DND-41 (cell line): ENCODE measurements at regions not wholly inside any gene's neighbourhood (a gene's known extent, or its start where the extent isn't known, plus 50 kb on each side); places are given as distances from the start of the nearest gene placed in this dataset.

Source experiments
- ATAC-seq: fragments of 200-7000 bp; cut with Tn5 transposase; 3 replicates; pipeline ENCODE4 v1.9.1; 2021; ENCODE audit warnings: low read depth; ENCODE audit not compliant: insufficient read depth
- DNase-seq: peaks from one replicate; pipeline ENCODE4 v3.0.0-alpha.2; 2020
- H2AFZ ChIP-seq: 2 replicates; pipeline ENCODE4 v1.6.0; 2012; ENCODE audit warnings: low read depth, low read length
- H3K27ac ChIP-seq: 2 replicates; pipeline ENCODE4 v1.5.1; 2012; ENCODE audit warnings: low read length, inconsistent platforms
- H3K27me3 ChIP-seq: fragments of 200-600 bp; sonication (generic); 2 replicates; pipeline ENCODE4 v1.6.0; 2012; ENCODE audit warnings: low read length, mild to moderate bottlenecking, inconsistent platforms; ENCODE audit not compliant: insufficient read depth, poor library complexity
- H3K36me3 ChIP-seq: 2 replicates; pipeline ENCODE4 v1.5.1; 2012; ENCODE audit warnings: low read length, inconsistent platforms; ENCODE audit not compliant: insufficient read depth
- H3K4me1 ChIP-seq: 2 replicates; pipeline ENCODE4 v1.5.1; 2012; ENCODE audit warnings: mild to moderate bottlenecking, low read length; ENCODE audit not compliant: insufficient read depth
- H3K4me2 ChIP-seq: 2 replicates; pipeline ENCODE4 v1.6.0; 2012; ENCODE audit warnings: mild to moderate bottlenecking, moderate library complexity, low read length, inconsistent platforms; ENCODE audit not compliant: insufficient read depth
- H3K4me3 ChIP-seq, 2 experiments: fragments of 200-600 bp in 1 of 2; shearing (Covaris generic) in 1 of 2; 2 replicates each; pipeline ENCODE4 v1.5.1; 2012 to 2016; ENCODE audit warnings: inconsistent platforms in 2 of 2, low read length in 2 of 2, mild to moderate bottlenecking in 2 of 2, low read depth in 1 of 2, moderate library complexity in 1 of 2
- H3K79me2 ChIP-seq: 2 replicates; pipeline ENCODE4 v1.6.0; 2012; ENCODE audit warnings: low read length, inconsistent platforms; ENCODE audit not compliant: insufficient read depth
- H3K9ac ChIP-seq: 2 replicates; pipeline ENCODE4 v1.6.0; 2012; ENCODE audit warnings: low read depth, mild to moderate bottlenecking, inconsistent platforms, low read length, moderate library complexity
- H3K9me3 ChIP-seq: 2 replicates; pipeline ENCODE4 v1.5.1; 2012; ENCODE audit warnings: low read length, moderate library complexity, mild to moderate bottlenecking, inconsistent platforms; ENCODE audit not compliant: insufficient read depth, severe bottlenecking
- H4K20me1 ChIP-seq: 2 replicates; pipeline ENCODE4 v1.6.0; 2012; ENCODE audit warnings: low read length; ENCODE audit not compliant: insufficient read depth
- EZH2 ChIP-seq: IDR thresholded peaks from 3 replicates; pipeline ENCODE4 v1.6.1; 2012; ENCODE audit warnings: borderline replicate concordance, low read depth, mild to moderate bottlenecking, moderate library complexity, low read length, inconsistent platforms; ENCODE audit not compliant: severe bottlenecking
- TF ChIP-seq, protein P1 (sequence below): IDR thresholded peaks from 2 replicates; pipeline ENCODE4 v1.5.1; 2012; ENCODE audit warnings: borderline replicate concordance, low read length, moderate library complexity, mild to moderate bottlenecking; ENCODE audit not compliant: poor library complexity, severe bottlenecking; ENCODE audit errors: extremely low read depth

DNA sequence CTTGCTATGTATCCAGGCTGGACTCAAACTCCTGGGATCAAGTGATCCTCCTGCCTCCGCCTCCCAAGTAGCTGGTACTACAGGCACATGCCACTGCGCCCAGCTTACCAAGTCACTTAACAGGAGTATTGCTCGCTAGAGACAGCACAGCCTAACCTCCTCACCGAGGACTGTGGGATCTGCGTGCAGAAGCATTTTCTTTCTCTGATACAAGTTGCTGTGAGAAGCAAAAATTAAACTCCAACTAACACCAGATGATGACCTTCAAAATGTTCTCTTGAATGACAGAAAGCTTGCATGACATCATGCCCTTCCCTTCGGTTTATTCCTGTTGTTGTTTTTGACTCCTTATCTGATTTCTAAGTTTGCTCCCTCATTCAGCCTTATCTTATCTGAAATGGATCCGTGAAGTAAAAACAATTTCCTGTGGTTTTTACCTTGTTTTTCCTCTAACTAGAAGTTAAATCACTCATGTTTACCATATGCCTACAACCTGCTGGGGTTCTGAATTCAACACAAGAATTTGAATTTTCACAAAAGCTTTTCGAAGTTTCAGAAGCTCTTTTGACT is 94.4 kb upstream of the KIF5B start:
- Histone ChIP-seq H3K27me3 (no peaks in the 10 kb centered on the region), H3K36me3 (no peaks in the 10 kb centered on the region), H3K27ac (no peak overlapping the region), H3K4me1 (peaks cover 8% of the 10 kb centered on the region), H4K20me1 (no peaks in the 10 kb centered on the region), H3K79me2 (no peaks in the 10 kb centered on the region), H3K4me2 (no peak overlapping the region), H2AFZ (no peak overlapping the region), H3K9ac (no peak overlapping the region), H3K9me3 (peaks cover 5% of the 10 kb centered on the region), H3K4me3 (no peak overlapping the region)
- ATAC-seq (no peak), DNase-seq (no peak)
- TF ChIP-seq, protein P1, sequence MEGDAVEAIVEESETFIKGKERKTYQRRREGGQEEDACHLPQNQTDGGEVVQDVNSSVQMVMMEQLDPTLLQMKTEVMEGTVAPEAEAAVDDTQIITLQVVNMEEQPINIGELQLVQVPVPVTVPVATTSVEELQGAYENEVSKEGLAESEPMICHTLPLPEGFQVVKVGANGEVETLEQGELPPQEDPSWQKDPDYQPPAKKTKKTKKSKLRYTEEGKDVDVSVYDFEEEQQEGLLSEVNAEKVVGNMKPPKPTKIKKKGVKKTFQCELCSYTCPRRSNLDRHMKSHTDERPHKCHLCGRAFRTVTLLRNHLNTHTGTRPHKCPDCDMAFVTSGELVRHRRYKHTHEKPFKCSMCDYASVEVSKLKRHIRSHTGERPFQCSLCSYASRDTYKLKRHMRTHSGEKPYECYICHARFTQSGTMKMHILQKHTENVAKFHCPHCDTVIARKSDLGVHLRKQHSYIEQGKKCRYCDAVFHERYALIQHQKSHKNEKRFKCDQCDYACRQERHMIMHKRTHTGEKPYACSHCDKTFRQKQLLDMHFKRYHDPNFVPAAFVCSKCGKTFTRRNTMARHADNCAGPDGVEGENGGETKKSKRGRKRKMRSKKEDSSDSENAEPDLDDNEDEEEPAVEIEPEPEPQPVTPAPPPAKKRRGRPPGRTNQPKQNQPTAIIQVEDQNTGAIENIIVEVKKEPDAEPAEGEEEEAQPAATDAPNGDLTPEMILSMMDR, result no peak
- TF ChIP-seq EZH2, result no peak

DNA sequence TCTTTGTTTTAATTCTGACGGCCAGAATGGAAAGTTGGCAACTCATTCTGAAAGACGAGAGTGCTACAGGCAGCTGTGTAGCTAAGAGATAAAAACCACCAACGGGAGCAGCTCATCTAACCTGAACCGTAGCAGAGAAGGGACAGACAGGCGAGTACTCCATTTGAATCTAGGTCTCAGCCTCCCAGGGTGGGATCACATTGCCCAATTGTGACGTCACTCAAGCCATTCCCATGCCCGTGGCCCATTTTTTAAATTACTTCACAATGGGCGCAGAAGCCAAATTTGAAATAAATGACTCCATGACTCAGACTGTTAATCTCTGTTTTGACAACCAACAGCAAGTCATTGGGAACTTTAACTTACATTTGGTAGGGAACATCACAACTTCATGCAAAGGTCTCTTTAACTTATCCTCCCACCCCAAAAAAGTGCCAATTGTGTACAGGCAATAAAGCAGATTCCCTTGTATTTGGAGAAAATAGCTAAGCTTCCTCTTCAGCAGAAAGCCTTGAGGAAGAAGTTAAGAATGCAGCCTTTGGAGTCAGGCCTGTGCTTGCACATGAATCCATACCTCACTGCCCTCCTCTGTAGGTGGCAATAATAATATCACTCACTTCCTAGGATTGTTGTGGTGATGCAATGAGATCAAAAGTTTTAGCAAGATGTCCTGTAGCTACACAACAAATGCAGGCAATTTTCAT is 93.2 kb upstream of the KIF5B start:
- Histone ChIP-seq H3K4me3 (no peak overlapping the region), H3K9ac (no peak overlapping the region), H3K27me3 (no peaks in the 10 kb centered on the region), H4K20me1 (no peaks in the 10 kb centered on the region), H3K27ac (no peak overlapping the region), H3K79me2 (no peaks in the 10 kb centered on the region), H3K36me3 (no peaks in the 10 kb centered on the region), H3K4me2 (no peak overlapping the region), H3K9me3 (peaks cover 5% of the 10 kb centered on the region), H3K4me1 (peaks cover 8% of the 10 kb centered on the region), H2AFZ (no peak overlapping the region)
- TF ChIP-seq EZH2, result no peak
- TF ChIP-seq, protein P1, result no peak
- no peak for ATAC-seq
- no peak for DNase-seq

DNA sequence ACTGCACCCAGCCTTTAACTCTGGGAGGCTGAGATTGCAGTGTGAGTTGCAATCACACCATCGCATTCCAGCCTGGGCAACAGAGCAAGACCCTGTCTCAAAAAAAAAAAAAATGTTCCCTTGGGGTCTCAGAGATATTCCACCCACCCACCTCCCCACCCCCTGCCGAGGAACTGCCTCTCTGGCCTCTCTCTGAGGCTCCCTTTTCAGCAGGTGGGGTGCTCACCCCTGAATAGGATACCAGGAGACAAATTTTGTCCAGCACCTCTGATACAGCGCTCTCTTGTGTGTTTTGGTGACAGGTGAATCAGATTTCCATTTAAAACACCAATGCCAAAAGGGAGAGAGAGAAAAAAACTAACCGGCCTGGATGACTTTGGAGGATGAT is 92.6 kb upstream of the KIF5B start:
- no peak overlapping the region for H3K4me2 ChIP-seq
- H3K27ac ChIP-seq, result no peak overlapping the region
- DNase-seq (no peak), ATAC-seq (no peak)
- no peaks in the 10 kb centered on the region for H3K27me3 ChIP-seq
- H4K20me1 ChIP-seq, result no peaks in the 10 kb centered on the region
- peaks cover 8% of the 10 kb centered on the region for H3K4me1 ChIP-seq
- H3K9ac ChIP-seq, result no peak overlapping the region
- H3K4me3 ChIP-seq, result no peak overlapping the region
- TF ChIP-seq EZH2, result no peak
- TF ChIP-seq, protein P1, result no peak
- H3K9me3 ChIP-seq, result peaks cover 5% of the 10 kb centered on the region
- no peaks in the 10 kb centered on the region for H3K79me2 ChIP-seq
- H3K36me3 ChIP-seq, result no peaks in the 10 kb centered on the region
- H2AFZ ChIP-seq, result no peak overlapping the region

DNA sequence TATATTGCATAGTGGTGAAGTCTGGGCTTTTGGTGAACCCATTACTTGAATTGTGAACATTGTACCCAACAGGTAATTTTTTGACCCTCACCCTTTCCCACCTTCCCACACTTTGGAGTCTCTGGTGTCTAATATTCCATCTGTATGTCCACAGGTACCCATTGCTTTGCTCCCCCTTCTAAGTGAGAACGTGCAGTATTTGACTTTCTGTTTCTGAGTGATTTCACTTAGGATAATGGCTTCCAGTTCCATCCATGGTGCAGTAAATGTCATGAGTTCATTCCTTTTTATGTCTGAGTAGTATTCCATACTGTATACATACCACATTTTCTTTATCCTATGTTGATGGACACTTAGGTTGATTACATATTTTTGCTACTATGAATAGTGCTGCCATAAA is 91.5 kb upstream of the KIF5B start:
- Histone ChIP-seq H3K4me3 (no peak overlapping the region), H4K20me1 (no peaks in the 10 kb centered on the region), H3K4me1 (peaks cover 8% of the 10 kb centered on the region), H3K27ac (no peak overlapping the region), H3K36me3 (no peaks in the 10 kb centered on the region), H3K4me2 (no peak overlapping the region), H2AFZ (no peak overlapping the region), H3K79me2 (no peaks in the 10 kb centered on the region), H3K9ac (no peak overlapping the region), H3K9me3 (no peaks in the 10 kb centered on the region), H3K27me3 (no peaks in the 10 kb centered on the region)
- TF ChIP-seq, protein P1, result no peak
- TF ChIP-seq EZH2, result no peak
- DNase-seq (no peak), ATAC-seq (no peak)
